Stomach (tissue), 4 donors: ENCODE measurements at regions not wholly inside any gene's neighbourhood (a gene's known extent, or its start where the extent isn't known, plus 50 kb on each side); places are given as distances from the start of the nearest gene placed in this dataset.

Experiments used
- EP300 ChIP-seq: sonication (generic); formaldehyde crosslinking; IDR thresholded peaks from one replicate; pipeline ENCODE4 v1.6.1; 2017; ENCODE audit warnings: antibody characterized with exemption
- POLR2A ChIP-seq, 4 donors: fragments of 450-650 bp; IDR thresholded peaks; one replicate each; pipeline ENCODE4 v1.6.1; 2016; ENCODE audit warnings: antibody characterized with exemption in 4 of 4, control low read depth in 2 of 4, mild to moderate bottlenecking in 1 of 4, moderate library complexity in 1 of 4
- TF ChIP-seq, protein P1 (sequence below), 7 experiments: fragments of 450-650 bp in 4 of 7; fragments of 200-600 bp in 3 of 7; sonication (generic) in 3 of 7; IDR thresholded peaks; one replicate each; pipeline ENCODE4 v1.5.1; 2016 to 2019; ENCODE audit warnings: antibody characterized with exemption in 7 of 7, control low read depth in 2 of 7, mild to moderate bottlenecking in 1 of 7

DNA sequence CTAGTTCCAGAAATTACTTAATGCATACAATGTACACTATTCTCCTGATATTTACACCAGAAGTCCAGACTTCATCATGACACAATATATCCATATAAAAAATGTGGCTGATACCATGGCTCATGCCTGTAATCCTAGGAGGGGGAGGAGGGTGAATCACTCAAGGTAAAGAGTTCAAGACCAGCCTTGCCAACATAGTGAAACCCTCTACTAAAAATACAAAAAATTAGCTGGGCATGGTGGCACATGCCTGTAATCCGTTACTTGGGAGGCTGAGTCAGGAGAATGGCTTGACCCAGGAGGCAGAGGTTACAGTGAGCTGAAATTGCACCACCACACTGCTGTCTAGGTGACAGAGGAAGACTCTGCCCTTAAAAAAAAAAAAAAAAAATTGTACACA lies 192.5 kb upstream of the HSFY2 start:
- TF ChIP-seq, protein P1, sequence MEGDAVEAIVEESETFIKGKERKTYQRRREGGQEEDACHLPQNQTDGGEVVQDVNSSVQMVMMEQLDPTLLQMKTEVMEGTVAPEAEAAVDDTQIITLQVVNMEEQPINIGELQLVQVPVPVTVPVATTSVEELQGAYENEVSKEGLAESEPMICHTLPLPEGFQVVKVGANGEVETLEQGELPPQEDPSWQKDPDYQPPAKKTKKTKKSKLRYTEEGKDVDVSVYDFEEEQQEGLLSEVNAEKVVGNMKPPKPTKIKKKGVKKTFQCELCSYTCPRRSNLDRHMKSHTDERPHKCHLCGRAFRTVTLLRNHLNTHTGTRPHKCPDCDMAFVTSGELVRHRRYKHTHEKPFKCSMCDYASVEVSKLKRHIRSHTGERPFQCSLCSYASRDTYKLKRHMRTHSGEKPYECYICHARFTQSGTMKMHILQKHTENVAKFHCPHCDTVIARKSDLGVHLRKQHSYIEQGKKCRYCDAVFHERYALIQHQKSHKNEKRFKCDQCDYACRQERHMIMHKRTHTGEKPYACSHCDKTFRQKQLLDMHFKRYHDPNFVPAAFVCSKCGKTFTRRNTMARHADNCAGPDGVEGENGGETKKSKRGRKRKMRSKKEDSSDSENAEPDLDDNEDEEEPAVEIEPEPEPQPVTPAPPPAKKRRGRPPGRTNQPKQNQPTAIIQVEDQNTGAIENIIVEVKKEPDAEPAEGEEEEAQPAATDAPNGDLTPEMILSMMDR (IDR thresholded peaks at IDR 0.05) = no peak
- TF ChIP-seq POLR2A (IDR thresholded peaks at IDR 0.05) (no peak), EP300 (no peak)
